H9 (cell line): ENCODE measurements at regions not wholly inside any gene's neighbourhood (a gene's known extent, or its start where the extent isn't known, plus 50 kb on each side); places are given as distances from the start of the nearest gene placed in this dataset.

Experiments used
- DNase-seq: peaks from one replicate; pipeline ENCODE4 v3.0.0-alpha.2; 2017
- H2AFZ ChIP-seq: one replicate; pipeline ENCODE4 v1.6.1; 2013; ENCODE audit warnings: mild to moderate bottlenecking, low read length, control low read depth, moderate library complexity
- H2AK5ac ChIP-seq: 2 replicates; pipeline ENCODE4 v1.6.1; 2013; ENCODE audit warnings: low read length, control low read depth, mixed read lengths; ENCODE audit not compliant: insufficient read length
- H2BK120ac ChIP-seq: one replicate; pipeline ENCODE4 v1.6.1; 2013; ENCODE audit warnings: low read depth, mild to moderate bottlenecking, low read length, control low read depth, inconsistent platforms; ENCODE audit not compliant: poor library complexity, severe bottlenecking
- H2BK12ac ChIP-seq: 2 replicates; pipeline ENCODE4 v1.6.1; 2013; ENCODE audit warnings: low read length, control low read depth, mixed read lengths, low read depth; ENCODE audit not compliant: insufficient read length
- H2BK15ac ChIP-seq: 2 replicates; pipeline ENCODE4 v1.6.1; 2013; ENCODE audit warnings: low read depth, low read length, control low read depth
- H2BK20ac ChIP-seq: one replicate; pipeline ENCODE4 v1.6.1; 2013; ENCODE audit warnings: low read depth, mild to moderate bottlenecking, low read length, control low read depth, inconsistent platforms; ENCODE audit not compliant: poor library complexity, severe bottlenecking
- H2BK5ac ChIP-seq: 2 replicates; pipeline ENCODE4 v1.6.1; 2013; ENCODE audit warnings: low read length, control low read depth, mixed read lengths; ENCODE audit not compliant: insufficient read length
- H3K14ac ChIP-seq: 2 replicates; pipeline ENCODE4 v1.6.1; 2013; ENCODE audit warnings: low read length, control low read depth; ENCODE audit not compliant: insufficient read depth
- H3K18ac ChIP-seq: 2 replicates; pipeline ENCODE4 v1.6.1; 2013; ENCODE audit warnings: low read depth, mild to moderate bottlenecking, mixed read lengths, low read length, control low read depth; ENCODE audit not compliant: insufficient read length
- H3K23ac ChIP-seq: 2 replicates; pipeline ENCODE4 v1.6.1; 2013; ENCODE audit warnings: low read length, control low read depth, mixed read lengths, low read depth; ENCODE audit not compliant: insufficient read length
- H3K23me2 ChIP-seq: 2 replicates; pipeline ENCODE4 v1.6.1; 2013; ENCODE audit warnings: low read depth, mild to moderate bottlenecking, mixed read lengths, low read length, control low read depth; ENCODE audit not compliant: insufficient read length, poor library complexity, severe bottlenecking
- H3K27ac ChIP-seq: 2 replicates; pipeline ENCODE4 v1.5.1; 2013; ENCODE audit warnings: low read length, control low read depth, mixed read lengths, low read depth; ENCODE audit not compliant: insufficient read length
- H3K27me3 ChIP-seq: 2 replicates; pipeline ENCODE4 v1.6.1; 2013; ENCODE audit warnings: low read length, control low read depth, inconsistent platforms; ENCODE audit not compliant: insufficient read depth
- H3K4ac ChIP-seq: 2 replicates; pipeline ENCODE4 v1.6.1; 2013; ENCODE audit warnings: low read depth, mild to moderate bottlenecking, control low read depth, inconsistent platforms, low read length, moderate library complexity
- H3K4me1 ChIP-seq: 2 replicates; pipeline ENCODE4 v1.6.1; 2013; ENCODE audit warnings: low read length, control low read depth, inconsistent platforms; ENCODE audit not compliant: insufficient read depth
- H3K4me2 ChIP-seq: 2 replicates; pipeline ENCODE4 v1.6.1; 2013; ENCODE audit warnings: low read length, control low read depth, mixed read lengths; ENCODE audit not compliant: insufficient read length, insufficient read depth
- H3K56ac ChIP-seq: 2 replicates; pipeline ENCODE4 v1.6.1; 2013; ENCODE audit warnings: low read depth, mild to moderate bottlenecking, mixed read lengths, low read length, control low read depth; ENCODE audit not compliant: insufficient read length
- H3K79me1 ChIP-seq: 2 replicates; pipeline ENCODE4 v1.6.1; 2013; ENCODE audit warnings: low read depth, mild to moderate bottlenecking, moderate library complexity, low read length, control low read depth, inconsistent platforms; ENCODE audit not compliant: insufficient read depth, poor library complexity, severe bottlenecking
- H3K79me2 ChIP-seq: 2 replicates; pipeline ENCODE4 v1.6.1; 2013; ENCODE audit warnings: low read length, control low read depth, inconsistent platforms; ENCODE audit not compliant: insufficient read depth
- H3K9ac ChIP-seq: 2 replicates; pipeline ENCODE4 v1.6.1; 2013; ENCODE audit warnings: low read length, control low read depth, mixed read lengths; ENCODE audit not compliant: insufficient read length; ENCODE audit errors: extremely low read depth
- H3K9me3 ChIP-seq: one replicate; pipeline ENCODE4 v1.6.1; 2013; ENCODE audit warnings: low read depth, low read length, inconsistent platforms; ENCODE audit not compliant: control insufficient read depth
- H3T11ph ChIP-seq: one replicate; pipeline ENCODE4 v1.6.1; 2013; ENCODE audit warnings: mild to moderate bottlenecking, low read length, control low read depth, inconsistent platforms
- H4K20me1 ChIP-seq: one replicate; pipeline ENCODE4 v1.6.1; 2013; ENCODE audit not compliant: control insufficient read depth, insufficient read length, insufficient read depth
- H4K5ac ChIP-seq: 2 replicates; pipeline ENCODE4 v1.6.1; 2013; ENCODE audit warnings: low read depth, mild to moderate bottlenecking, mixed read lengths, low read length, control low read depth; ENCODE audit not compliant: insufficient read length
- H4K8ac ChIP-seq: replicated peaks from 2 replicates; pipeline ENCODE4 v1.6.1; 2013; ENCODE audit warnings: low read length, control low read depth, mixed read lengths, low read depth; ENCODE audit not compliant: insufficient read length
- H4K91ac ChIP-seq: 2 replicates; pipeline ENCODE4 v1.6.1; 2013; ENCODE audit warnings: low read depth, mild to moderate bottlenecking, moderate library complexity, mixed read lengths, low read length, control low read depth; ENCODE audit not compliant: insufficient read length
- H3K27ac Mint-ChIP-seq, 3 experiments: 2 replicates in 2 of 3; 3 replicates in 1 of 3; pipeline ENCODE4 v1.8.0; 2020 to 2021; ENCODE audit warnings: mixed read lengths in 3 of 3, mild to moderate bottlenecking in 1 of 3, moderate library complexity in 1 of 3
- H3K27me3 Mint-ChIP-seq: 2 replicates; pipeline ENCODE4 v1.8.0; 2021; ENCODE audit warnings: low read depth, mild to moderate bottlenecking, moderate library complexity, mixed read lengths
- H3K36me3 Mint-ChIP-seq, 3 experiments: 2 replicates in 2 of 3; 3 replicates in 1 of 3; pipeline ENCODE4 v1.8.0; 2020 to 2021; ENCODE audit warnings: low read depth in 3 of 3, mixed read lengths in 3 of 3; ENCODE audit not compliant: insufficient read depth in 1 of 3
- H3K4me1 Mint-ChIP-seq, 2 experiments: 2 replicates each; pipeline ENCODE4 v1.8.0; 2020; ENCODE audit warnings: mixed read lengths in 2 of 2
- H3K4me3 Mint-ChIP-seq, 2 experiments: 2 replicates in 1 of 2; 3 replicates in 1 of 2; pipeline ENCODE4 v1.8.0; 2020 to 2021; ENCODE audit warnings: mild to moderate bottlenecking in 2 of 2, mixed read lengths in 2 of 2, moderate library complexity in 1 of 2
- H3K9me3 Mint-ChIP-seq, 2 experiments: 2 replicates in 1 of 2; 3 replicates in 1 of 2; pipeline ENCODE4 v1.8.0; 2020; ENCODE audit warnings: mild to moderate bottlenecking in 2 of 2, mixed read lengths in 2 of 2, moderate library complexity in 1 of 2
- CTCF ChIP-seq: fragments of 200-600 bp; sonication (generic); conservative IDR thresholded peaks from 3 replicates; pipeline ENCODE4 v1.8.0; 2021; ENCODE audit warnings: antibody characterized with exemption, mild to moderate bottlenecking
- WGBS: extraction: QIAGEN DNeasy Blood & Tissue Kit; methylation state at CpG from one replicate; pipeline ENCODE4 v1.1.7; 2013; ENCODE audit warnings: missing lambda C conversion rate, low lambda C conversion rate, mixed read lengths; ENCODE audit not compliant: insufficient read length; ENCODE audit errors: extremely low coverage; 5-methylcytosine and 5-hydroxymethylcytosine counted together

- H3K4ac ChIP-seq = no peak overlapping the region
- no peak overlapping the region for H3K27ac ChIP-seq
- H3K79me2 ChIP-seq = no peaks in the 10 kb centered on the region
- no peak overlapping the region for H3K4me3 Mint-ChIP-seq
- no peak overlapping the region for H2BK120ac ChIP-seq
- no peak overlapping the region for H3T11ph ChIP-seq
- no peak overlapping the region for H3K23ac ChIP-seq
- H3K18ac ChIP-seq = no peak overlapping the region
- no peaks in the 10 kb centered on the region for H3K23me2 ChIP-seq
- no peak for DNase-seq
- H4K5ac ChIP-seq = no peak overlapping the region
- H3K14ac ChIP-seq = no peak overlapping the region
- no peak overlapping the region for H4K8ac ChIP-seq
- H2BK15ac ChIP-seq = no peak overlapping the region
- no peak overlapping the region for H3K4me2 ChIP-seq
- no peaks in the 10 kb centered on the region for H3K79me1 ChIP-seq
- no peak overlapping the region for H3K9ac ChIP-seq
- H3K9me3 Mint-ChIP-seq = peaks cover 2 to 5% of the 10 kb centered on the region in 2 experiments; a peak in 3 of 5 replicates
- WGBS = no CpG with 5 or more reads among the region's 2 CpGs
- H2AK5ac ChIP-seq = no peak overlapping the region
- no peak overlapping the region for H3K56ac ChIP-seq
- no peaks in the 10 kb centered on the region for H3K9me3 ChIP-seq
- no peak for TF ChIP-seq CTCF
- no peak overlapping the region for H3K27ac Mint-ChIP-seq
- no peaks in the 10 kb centered on the region; a peak in 2 of 7 replicates for H3K36me3 Mint-ChIP-seq
- peaks cover 10 to 17% of the 10 kb centered on the region in 2 experiments for H3K4me1 Mint-ChIP-seq
- peaks cover 25% of the 10 kb centered on the region for H3K27me3 Mint-ChIP-seq
- H4K91ac ChIP-seq = no peak overlapping the region
- H2BK5ac ChIP-seq = no peak overlapping the region
- H3K4me1 ChIP-seq = no peaks in the 10 kb centered on the region
- no peaks in the 10 kb centered on the region for H4K20me1 ChIP-seq
- no peak overlapping the region for H2AFZ ChIP-seq
- no peak overlapping the region for H2BK12ac ChIP-seq
- H2BK20ac ChIP-seq = no peak overlapping the region
- H3K27me3 ChIP-seq = no peaks in the 10 kb centered on the region
Measured at GRCh38 chr2:217680381-217680780, 322.4 kb downstream of the TNS1 start.
